Smooth muscle cell (in vitro differentiated cells): ENCODE measurements at regions not wholly inside any gene's neighbourhood (a gene's known extent, or its start where the extent isn't known, plus 50 kb on each side); places are given as distances from the start of the nearest gene placed in this dataset.

Experiments
- DNase-seq: peaks from one replicate; lab custom pipeline; 2025; ENCODE audit not compliant: unreplicated experiment; lab: John Stamatoyannopoulos, UW
- H2AFZ ChIP-seq: fragments of 200-600 bp; sonication (generic); 2 replicates; pipeline ENCODE4 v1.6.0; 2016; ENCODE audit warnings: antibody characterized with exemption, low read depth, mild to moderate bottlenecking
- H3F3A ChIP-seq: fragments of 200-600 bp; sonication (generic); 2 replicates; pipeline ENCODE4 v1.6.0; 2017; ENCODE audit warnings: antibody characterized with exemption, low read depth
- H3K27ac ChIP-seq: fragments of 200-600 bp; sonication (generic); 2 replicates; pipeline ENCODE4 v1.5.1; 2016; ENCODE audit warnings: low read depth, mild to moderate bottlenecking
- H3K27me3 ChIP-seq: fragments of 200-600 bp; sonication (generic); 2 replicates; pipeline ENCODE4 v1.6.1; 2016; ENCODE audit warnings: low read depth, mild to moderate bottlenecking
- H3K36me3 ChIP-seq: fragments of 200-600 bp; sonication (generic); 2 replicates; pipeline ENCODE4 v1.5.1; 2016; ENCODE audit warnings: low read depth
- H3K4me1 ChIP-seq: fragments of 200-600 bp; sonication (generic); 2 replicates; pipeline ENCODE4 v1.5.1; 2016; ENCODE audit warnings: low read depth
- H3K4me2 ChIP-seq: fragments of 200-600 bp; sonication (generic); 2 replicates; pipeline ENCODE4 v1.6.0; 2016; ENCODE audit warnings: mild to moderate bottlenecking
- H3K4me3 ChIP-seq: fragments of 200-600 bp; sonication (generic); 2 replicates; pipeline ENCODE4 v1.5.1; 2016; ENCODE audit warnings: mild to moderate bottlenecking
- H3K79me2 ChIP-seq: fragments of 200-600 bp; sonication (generic); 2 replicates; pipeline ENCODE4 v1.6.0; 2016; ENCODE audit warnings: low read depth, mild to moderate bottlenecking
- H3K9ac ChIP-seq: fragments of 200-600 bp; sonication (generic); 2 replicates; pipeline ENCODE4 v1.6.0; 2016; ENCODE audit warnings: low read depth
- H3K9me3 ChIP-seq: fragments of 200-600 bp; sonication (generic); replicated peaks from 2 replicates; pipeline ENCODE4 v1.5.1; 2016; ENCODE audit warnings: low read depth
- H4K20me1 ChIP-seq: fragments of 200-600 bp; sonication (generic); 2 replicates; pipeline ENCODE4 v1.6.0; 2016; ENCODE audit warnings: low read depth
- WGBS: methylation state at CpG from one replicate; pipeline ENCODE4 v1.1.7; 2016; ENCODE audit warnings: low lambda C conversion rate; 5-methylcytosine and 5-hydroxymethylcytosine counted together
- TF ChIP-seq, protein P1 (sequence below): fragments of 200-600 bp; sonication (generic); IDR thresholded peaks from 2 replicates; pipeline ENCODE4 v1.5.1; 2017; ENCODE audit warnings: borderline replicate concordance, mild to moderate bottlenecking, antibody characterized with exemption; ENCODE audit not compliant: insufficient read depth, poor library complexity, severe bottlenecking

DNA sequence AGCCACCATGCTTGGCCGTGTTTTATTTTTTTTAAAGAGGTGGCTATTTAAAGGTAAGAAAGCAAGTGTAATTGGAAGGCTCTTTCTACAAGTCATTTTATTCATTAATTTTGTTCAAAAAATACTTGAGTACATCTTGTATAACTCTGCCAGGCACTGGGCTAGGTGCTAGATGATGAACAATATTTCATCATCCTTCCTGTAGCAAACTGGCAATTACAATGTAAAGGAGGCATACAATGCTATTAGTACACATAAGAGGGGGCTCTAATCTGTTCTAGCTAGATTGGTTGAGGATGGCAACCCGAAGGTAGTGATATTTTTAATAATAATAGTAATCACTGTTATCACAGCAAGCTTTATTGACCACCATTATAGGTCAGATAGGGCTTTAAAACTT, 215.5 kb upstream of the KLF14 start:
- Histone ChIP-seq H3K36me3 (no peaks in the 10 kb centered on the region), H3F3A (no peaks in the 10 kb centered on the region), H3K9me3 (no peaks in the 10 kb centered on the region), H4K20me1 (peaks cover 33% of the 10 kb centered on the region), H3K79me2 (peaks cover 91% of the 10 kb centered on the region), H3K4me1 (no peaks in the 10 kb centered on the region), H3K27me3 (no peaks in the 10 kb centered on the region), H3K4me3 (no peak overlapping the region), H3K27ac (no peak overlapping the region), H2AFZ (no peak overlapping the region), H3K4me2 (no peak overlapping the region), H3K9ac (no peak overlapping the region)
- DNase-seq = no peak
- WGBS = 95% methylated on average over 2 of the region's 2 CpGs
- TF ChIP-seq, protein P1, sequence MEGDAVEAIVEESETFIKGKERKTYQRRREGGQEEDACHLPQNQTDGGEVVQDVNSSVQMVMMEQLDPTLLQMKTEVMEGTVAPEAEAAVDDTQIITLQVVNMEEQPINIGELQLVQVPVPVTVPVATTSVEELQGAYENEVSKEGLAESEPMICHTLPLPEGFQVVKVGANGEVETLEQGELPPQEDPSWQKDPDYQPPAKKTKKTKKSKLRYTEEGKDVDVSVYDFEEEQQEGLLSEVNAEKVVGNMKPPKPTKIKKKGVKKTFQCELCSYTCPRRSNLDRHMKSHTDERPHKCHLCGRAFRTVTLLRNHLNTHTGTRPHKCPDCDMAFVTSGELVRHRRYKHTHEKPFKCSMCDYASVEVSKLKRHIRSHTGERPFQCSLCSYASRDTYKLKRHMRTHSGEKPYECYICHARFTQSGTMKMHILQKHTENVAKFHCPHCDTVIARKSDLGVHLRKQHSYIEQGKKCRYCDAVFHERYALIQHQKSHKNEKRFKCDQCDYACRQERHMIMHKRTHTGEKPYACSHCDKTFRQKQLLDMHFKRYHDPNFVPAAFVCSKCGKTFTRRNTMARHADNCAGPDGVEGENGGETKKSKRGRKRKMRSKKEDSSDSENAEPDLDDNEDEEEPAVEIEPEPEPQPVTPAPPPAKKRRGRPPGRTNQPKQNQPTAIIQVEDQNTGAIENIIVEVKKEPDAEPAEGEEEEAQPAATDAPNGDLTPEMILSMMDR = no peak

DNA sequence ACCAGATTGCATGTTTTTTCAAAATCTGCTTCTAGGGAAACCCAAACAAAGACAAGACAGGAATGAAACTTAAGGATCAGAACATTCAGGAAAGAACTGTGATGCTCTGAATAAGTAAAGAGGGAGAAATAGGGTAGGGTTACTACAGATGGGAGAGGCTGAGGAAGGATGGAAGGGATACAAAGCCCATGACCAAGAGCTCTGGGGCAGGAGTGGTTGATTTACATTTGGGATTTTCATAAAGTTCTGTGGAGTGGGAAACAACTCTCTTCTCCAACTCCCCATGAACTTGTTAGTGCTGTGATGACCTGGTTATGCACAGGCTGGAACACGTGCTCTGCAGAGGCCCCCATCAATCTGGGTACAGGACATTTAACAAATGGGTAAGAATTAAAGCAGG, 216.0 kb upstream of the KLF14 start:
- no peak overlapping the region for H3K9ac ChIP-seq
- no peaks in the 10 kb centered on the region for H3K36me3 ChIP-seq
- no peak for DNase-seq
- H3K4me2 ChIP-seq = no peak overlapping the region
- no peak overlapping the region for H2AFZ ChIP-seq
- no peaks in the 10 kb centered on the region for H3K27me3 ChIP-seq
- WGBS = 100% methylated on average over 1 of the region's 1 CpG
- no peaks in the 10 kb centered on the region for H3K4me1 ChIP-seq
- H3K9me3 ChIP-seq = no peaks in the 10 kb centered on the region
- H3F3A ChIP-seq = no peaks in the 10 kb centered on the region
- H3K4me3 ChIP-seq = no peak overlapping the region
- H4K20me1 ChIP-seq = peaks cover 33% of the 10 kb centered on the region
- peaks cover 91% of the 10 kb centered on the region for H3K79me2 ChIP-seq
- TF ChIP-seq, protein P1 = no peak
- H3K27ac ChIP-seq = no peak overlapping the region

DNA sequence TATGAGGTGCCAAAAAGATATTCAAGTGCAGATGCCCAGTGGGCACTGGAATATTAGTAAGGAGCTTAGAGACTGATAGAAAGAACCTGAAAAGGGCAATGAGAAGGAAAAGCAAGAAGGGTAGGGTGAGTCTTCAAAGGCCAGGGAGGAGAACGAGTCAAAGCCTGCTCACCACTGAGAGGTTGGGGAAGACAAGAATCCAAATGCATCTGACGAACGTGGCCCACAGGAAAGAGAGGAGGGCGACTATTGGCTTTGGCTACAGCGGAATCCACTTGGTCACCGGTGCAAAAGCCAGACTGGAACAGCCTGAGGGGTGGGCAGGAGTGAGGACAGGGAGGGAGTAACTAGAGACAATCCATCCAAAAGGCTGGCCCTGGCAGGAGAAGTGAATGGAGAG, 216.7 kb upstream of the KLF14 start:
- Histone ChIP-seq H3K79me2 (peaks cover 91% of the 10 kb centered on the region), H3K36me3 (no peaks in the 10 kb centered on the region), H3K4me2 (no peak overlapping the region), H4K20me1 (peaks cover 29% of the 10 kb centered on the region), H3K4me3 (no peak overlapping the region), H3K9ac (no peak overlapping the region), H3K27me3 (no peaks in the 10 kb centered on the region), H3K27ac (no peak overlapping the region), H3K4me1 (no peaks in the 10 kb centered on the region), H2AFZ (no peak overlapping the region), H3K9me3 (no peaks in the 10 kb centered on the region), H3F3A (no peaks in the 10 kb centered on the region)
- WGBS = 90% methylated on average over 6 of the region's 6 CpGs
- TF ChIP-seq, protein P1 = no peak
- no peak for DNase-seq

DNA sequence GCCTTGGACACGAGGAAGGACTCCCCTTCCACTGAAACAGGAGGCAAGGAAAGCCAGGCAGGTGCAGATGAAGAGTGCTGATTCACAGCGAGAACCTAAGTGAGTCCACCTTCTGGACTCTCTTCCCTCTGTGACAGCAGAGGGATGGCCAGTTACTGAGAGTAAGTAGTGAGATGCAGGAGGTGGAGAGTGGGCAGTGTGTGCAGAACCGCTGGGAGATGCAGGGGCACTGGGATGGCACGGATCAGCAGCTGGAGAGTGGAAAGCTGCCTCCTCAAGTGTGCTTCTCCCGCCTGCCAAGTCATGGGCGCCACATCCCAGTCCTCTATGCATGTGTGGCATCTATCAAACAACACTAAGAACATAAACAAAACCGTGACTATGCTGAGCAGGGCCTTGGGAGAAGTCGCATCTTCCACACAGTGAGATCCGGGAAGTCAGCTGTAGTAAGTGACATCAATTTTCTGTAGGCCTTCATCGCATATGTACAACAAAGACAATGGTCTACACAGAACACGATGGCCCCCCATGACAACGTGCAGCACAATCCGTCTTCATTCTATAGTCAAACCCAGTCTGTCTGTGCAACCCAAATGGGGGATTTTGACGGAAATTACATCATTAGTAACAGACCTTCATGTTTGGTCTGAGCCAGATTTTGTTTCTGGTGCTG, 217.4 kb upstream of the KLF14 start:
- Histone ChIP-seq H4K20me1 (peaks cover 29% of the 10 kb centered on the region), H3K9me3 (no peaks in the 10 kb centered on the region), H3K79me2 (peaks cover 87% of the 10 kb centered on the region), H2AFZ (no peak overlapping the region), H3K4me1 (no peaks in the 10 kb centered on the region), H3K9ac (no peak overlapping the region), H3F3A (no peaks in the 10 kb centered on the region), H3K27me3 (no peaks in the 10 kb centered on the region), H3K36me3 (no peaks in the 10 kb centered on the region), H3K27ac (peak overlapping the region; percentile 54), H3K4me2 (no peak overlapping the region), H3K4me3 (no peak overlapping the region)
- TF ChIP-seq, protein P1 = no peak
- WGBS = 94% methylated on average over 14 of the region's 14 CpGs
- no peak for DNase-seq
